HG02571 (cell line): ENCODE measurements at regions not wholly inside any gene's neighbourhood (a gene's known extent, or its start where the extent isn't known, plus 50 kb on each side); places are given as distances from the start of the nearest gene placed in this dataset.

Experiments
- ATAC-seq: cut with Tn5 transposase; IDR thresholded peaks from one replicate; pipeline ENCODE4 v1.9.1; 2021; ENCODE audit warnings: mild to moderate bottlenecking, moderate library complexity; ENCODE audit not compliant: unreplicated experiment

GRCh38 chr14:97413966-97414717 is 617.0 kb downstream of the VRK1 start:
- no peak for ATAC-seq

GRCh38 chr14:97414718-97415098 is 617.5 kb downstream of the VRK1 start:
- no peak for ATAC-seq

- ATAC-seq: no peak
Observed at GRCh38 chr14:97415907-97416306, 618.7 kb downstream of the VRK1 start.

GRCh38 chr14:97416550-97416949 is 619.4 kb downstream of the VRK1 start:
- ATAC-seq: no peak

- ATAC-seq: no peak
Observed at GRCh38 chr14:97417331-97417730, 620.1 kb downstream of the VRK1 start.

GRCh38 chr14:97420211-97420610 is 623.0 kb downstream of the VRK1 start:
- no peak for ATAC-seq

GRCh38 chr14:97426776-97427175 is 629.6 kb downstream of the VRK1 start:
- ATAC-seq: no peak

GRCh38 chr14:97428808-97429440 is 631.7 kb downstream of the VRK1 start:
- no peak for ATAC-seq

GRCh38 chr14:97432586-97432985 is 635.4 kb downstream of the VRK1 start:
- ATAC-seq: no peak

- ATAC-seq: no peak
Observed at GRCh38 chr14:97441740-97442362, 644.7 kb downstream of the VRK1 start.

- no peak for ATAC-seq
Observed at GRCh38 chr14:97442363-97442762, 645.2 kb downstream of the VRK1 start.

- no peak for ATAC-seq
Observed at GRCh38 chr14:97443412-97443811, 646.2 kb downstream of the VRK1 start.

- no peak for ATAC-seq
Observed at GRCh38 chr14:97444248-97444647, 647.1 kb downstream of the VRK1 start.

- ATAC-seq: no peak
Observed at GRCh38 chr14:97445367-97445766, 648.2 kb downstream of the VRK1 start.

GRCh38 chr14:97446087-97446486 is 648.9 kb downstream of the VRK1 start:
- no peak for ATAC-seq

GRCh38 chr14:97452314-97452713 is 655.1 kb downstream of the VRK1 start:
- ATAC-seq: no peak

- no peak for ATAC-seq
Observed at GRCh38 chr14:97453991-97454390, 656.8 kb downstream of the VRK1 start.

GRCh38 chr14:97456462-97456861 is 659.3 kb downstream of the VRK1 start:
- no peak for ATAC-seq

- no peak for ATAC-seq
Observed at GRCh38 chr14:97456958-97457357, 659.8 kb downstream of the VRK1 start.

GRCh38 chr14:97457575-97458085 is 660.4 kb downstream of the VRK1 start:
- no peak for ATAC-seq

GRCh38 chr14:97458255-97458654 is 661.1 kb downstream of the VRK1 start:
- ATAC-seq: no peak
